T-cell (primary cell): ENCODE measurements at regions not wholly inside any gene's neighbourhood (a gene's known extent, or its start where the extent isn't known, plus 50 kb on each side); places are given as distances from the start of the nearest gene placed in this dataset.

Source experiments
- ATAC-seq, 4 experiments: fragments of 200-7000 bp in 3 of 4; fragments of 150-1000 bp in 1 of 4; cut with Tn5 transposase; replicated peaks in 1 of 4; 1 replicate in 3 of 4; 2 replicates in 1 of 4; pipeline ENCODE4 v1.10.0; 2021; ENCODE audit warnings: moderate library complexity in 3 of 4, mild to moderate bottlenecking in 2 of 4, moderate number of reproducible peaks in 1 of 4
- CTCF ChIA-PET, 2 donors: fragments of 300-600 bp; sonication (Branson Sonifier 250); formaldehyde crosslinking; loops; one replicate each; lab custom pipeline; 2022; ENCODE audit warnings: antibody characterized with exemption in 2 of 2; lab: Charles Lee
- POLR2A ChIA-PET, 2 donors: fragments of 300-600 bp; sonication (Branson Sonifier 250); formaldehyde crosslinking; loops; one replicate each; lab custom pipeline; 2022; ENCODE audit warnings: antibody characterized with exemption in 2 of 2; lab: Charles Lee
- DNase-seq, 35 experiments: peaks; one replicate each; pipeline versions ENCODE4 v3.0.0 to v3.0.0-alpha.2; 2013 to 2023
- H3K27ac ChIP-seq: one replicate; pipeline ENCODE4 v1.5.1; 2013; ENCODE audit warnings: low read length
- H3K27me3 ChIP-seq, 2 experiments: replicated peaks in 1 of 2; 1 replicate in 1 of 2; 2 replicates in 1 of 2; pipeline versions ENCODE4 v1.6.1 to v1.7.0; 2013; ENCODE audit warnings: low read length in 1 of 2, mixed read lengths in 1 of 2; ENCODE audit not compliant: control insufficient read depth in 2 of 2, insufficient read depth in 2 of 2; ENCODE audit errors: extremely low read depth in 1 of 2
- H3K36me3 ChIP-seq, 2 donors: 1 replicate in 1 of 2; 2 replicates in 1 of 2; pipeline versions ENCODE4 v1.6.1 to v1.7.0; 2013; ENCODE audit warnings: low read length in 1 of 2; ENCODE audit not compliant: control insufficient read depth in 2 of 2, insufficient read depth in 1 of 2; ENCODE audit errors: extremely low read depth in 1 of 2
- H3K4me1 ChIP-seq, 2 experiments: 1 replicate in 1 of 2; 2 replicates in 1 of 2; pipeline versions ENCODE4 v1.6.1 to v1.7.0; 2013; ENCODE audit warnings: low read length in 2 of 2, mixed read lengths in 1 of 2; ENCODE audit not compliant: insufficient read depth in 2 of 2, control insufficient read depth in 1 of 2; ENCODE audit errors: extremely low read depth in 1 of 2
- H3K4me3 ChIP-seq, 2 donors: 1 replicate in 1 of 2; 2 replicates in 1 of 2; pipeline versions ENCODE4 v1.5.1 to v1.7.0; 2013; ENCODE audit warnings: mild to moderate bottlenecking in 2 of 2, low read length in 1 of 2, moderate library complexity in 1 of 2; ENCODE audit not compliant: control insufficient read depth in 1 of 2; ENCODE audit errors: extremely low read depth in 1 of 2
- H3K9me3 ChIP-seq: 2 replicates; pipeline ENCODE4 v1.7.0; 2013
- H3K27ac Mint-ChIP-seq, 2 donors: one replicate each; pipeline ENCODE4 v1.8.0; 2020 to 2021; ENCODE audit warnings: mild to moderate bottlenecking in 2 of 2, mixed read lengths in 2 of 2
- H3K27me3 Mint-ChIP-seq, 2 donors: one replicate each; pipeline ENCODE4 v1.8.0; 2021 to 2022; ENCODE audit warnings: mixed read lengths in 2 of 2
- H3K36me3 Mint-ChIP-seq: one replicate; pipeline ENCODE4 v1.8.0; 2021; ENCODE audit warnings: mixed read lengths
- H3K4me1 Mint-ChIP-seq, 3 donors: one replicate each; pipeline ENCODE4 v1.8.0; 2020 to 2022; ENCODE audit warnings: mixed read lengths in 3 of 3, mild to moderate bottlenecking in 1 of 3
- H3K4me3 Mint-ChIP-seq, 3 donors: one replicate each; pipeline ENCODE4 v1.8.0; 2020 to 2022; ENCODE audit warnings: mild to moderate bottlenecking in 3 of 3, mixed read lengths in 3 of 3, moderate library complexity in 3 of 3
- H3K9me3 Mint-ChIP-seq, 3 donors: one replicate each; pipeline ENCODE4 v1.8.0; 2020 to 2022; ENCODE audit warnings: mixed read lengths in 3 of 3
- WGBS: methylation state at CpG from one replicate; pipeline ENCODE4 v1.1.5; 2013; ENCODE audit warnings: missing lambda C conversion rate; ENCODE audit not compliant: insufficient coverage; 5-methylcytosine and 5-hydroxymethylcytosine counted together

- H3K4me1 ChIP-seq = no peaks in the 10 kb centered on the region
- no peaks in the 10 kb centered on the region for H3K9me3 ChIP-seq
- Mint-ChIP-seq H3K9me3 (no peaks in the 10 kb centered on the region), H3K27ac (no peak overlapping the region), H3K27me3 (no peaks in the 10 kb centered on the region), H3K36me3 (no peaks in the 10 kb centered on the region), H3K4me1 (no peaks in the 10 kb centered on the region), H3K4me3 (no peak overlapping the region)
- no peaks in the 10 kb centered on the region for H3K36me3 ChIP-seq
- no CpG with 5 or more reads among the region's 2 CpGs for WGBS
- ChIA-PET POLR2A (no interaction called here), CTCF (no interaction called here)
- no peak for DNase-seq
- H3K4me3 ChIP-seq = no peak overlapping the region
- no peak overlapping the region for H3K27ac ChIP-seq
- no peak for ATAC-seq
- no peaks in the 10 kb centered on the region for H3K27me3 ChIP-seq
Observed at GRCh38 chr5:89440670-89441069, 557.7 kb upstream of the MEF2C start.

DNA sequence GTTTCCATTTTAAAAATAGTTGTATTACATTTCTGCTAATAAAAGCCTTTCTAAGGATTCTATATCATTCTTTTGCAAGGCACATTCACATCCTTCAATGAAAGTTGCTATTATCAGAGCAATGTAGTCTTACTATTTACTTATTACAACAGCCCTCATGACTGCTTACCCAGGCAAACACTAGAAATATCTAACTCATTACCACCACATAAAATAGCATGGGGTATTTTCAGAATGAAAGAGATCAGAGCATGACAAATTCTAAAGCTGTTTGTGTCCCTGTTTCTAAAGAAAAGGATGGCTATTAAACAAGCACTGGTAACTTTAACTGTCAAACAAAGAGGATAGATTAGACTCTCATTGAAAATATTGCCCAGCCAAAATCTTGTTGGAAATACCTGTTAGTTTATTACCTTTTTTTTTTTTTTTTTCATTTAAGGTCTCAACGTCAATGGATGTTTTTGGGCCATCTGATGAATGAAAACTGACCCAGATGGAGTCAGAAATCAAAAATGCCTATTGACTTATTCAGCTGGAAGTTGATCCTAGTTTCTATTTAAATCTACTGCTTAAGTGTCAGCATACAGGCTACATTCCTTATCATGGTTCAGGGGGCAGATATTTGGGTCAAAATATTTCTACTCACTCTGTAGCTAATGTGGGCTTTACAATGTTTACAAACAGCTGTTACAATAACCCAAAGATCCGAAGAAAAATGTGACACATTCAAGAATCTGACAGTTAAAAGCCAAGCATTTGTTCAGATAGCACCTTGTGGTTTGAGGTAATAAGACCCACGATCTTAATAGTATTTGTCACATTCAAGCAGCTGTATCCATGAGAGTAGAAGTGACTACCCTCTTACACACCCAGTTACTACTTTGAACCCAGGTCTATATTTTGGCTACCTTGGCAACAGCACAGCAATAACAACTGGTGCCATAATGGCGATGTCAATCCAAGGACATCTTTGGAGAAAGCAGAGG is 554.8 kb upstream of the MEF2C start:
- no peaks in the 10 kb centered on the region for H3K36me3 Mint-ChIP-seq
- H3K4me1 ChIP-seq = no peaks in the 10 kb centered on the region
- no peaks in the 10 kb centered on the region for H3K27me3 ChIP-seq
- H3K36me3 ChIP-seq = no peaks in the 10 kb centered on the region
- no peak overlapping the region for H3K27ac ChIP-seq
- H3K4me3 Mint-ChIP-seq = no peak overlapping the region
- ChIA-PET POLR2A (no interaction called here), CTCF (no interaction called here)
- no peak for DNase-seq
- no peaks in the 10 kb centered on the region for H3K9me3 ChIP-seq
- H3K4me3 ChIP-seq = no peak overlapping the region
- ATAC-seq = no peak
- H3K9me3 Mint-ChIP-seq = no peaks in the 10 kb centered on the region
- no peaks in the 10 kb centered on the region for H3K27me3 Mint-ChIP-seq
- H3K27ac Mint-ChIP-seq = no peak overlapping the region
- 67% methylated on average over 2 of the region's 4 CpGs for WGBS
- no peaks in the 10 kb centered on the region for H3K4me1 Mint-ChIP-seq

- no peak for ATAC-seq
- no peak overlapping the region for H3K27ac ChIP-seq
- ChIA-PET POLR2A (no interaction called here), CTCF (no interaction called here)
- H3K27me3 Mint-ChIP-seq = no peaks in the 10 kb centered on the region
- no peak overlapping the region for H3K4me3 ChIP-seq
- no peak for DNase-seq
- H3K9me3 ChIP-seq = no peaks in the 10 kb centered on the region
- H3K27ac Mint-ChIP-seq = peak overlapping the region in 1 of 2 donors; percentile 43
- H3K9me3 Mint-ChIP-seq = no peaks in the 10 kb centered on the region
- no peaks in the 10 kb centered on the region for H3K4me1 Mint-ChIP-seq
- no peaks in the 10 kb centered on the region for H3K36me3 Mint-ChIP-seq
- H3K27me3 ChIP-seq = no peaks in the 10 kb centered on the region
- WGBS = no CpG with 5 or more reads among the region's 3 CpGs
- H3K4me3 Mint-ChIP-seq = no peak overlapping the region
- H3K4me1 ChIP-seq = no peaks in the 10 kb centered on the region
- no peaks in the 10 kb centered on the region for H3K36me3 ChIP-seq
Observed at GRCh38 chr5:89436464-89436863, 553.5 kb upstream of the MEF2C start.

DNA sequence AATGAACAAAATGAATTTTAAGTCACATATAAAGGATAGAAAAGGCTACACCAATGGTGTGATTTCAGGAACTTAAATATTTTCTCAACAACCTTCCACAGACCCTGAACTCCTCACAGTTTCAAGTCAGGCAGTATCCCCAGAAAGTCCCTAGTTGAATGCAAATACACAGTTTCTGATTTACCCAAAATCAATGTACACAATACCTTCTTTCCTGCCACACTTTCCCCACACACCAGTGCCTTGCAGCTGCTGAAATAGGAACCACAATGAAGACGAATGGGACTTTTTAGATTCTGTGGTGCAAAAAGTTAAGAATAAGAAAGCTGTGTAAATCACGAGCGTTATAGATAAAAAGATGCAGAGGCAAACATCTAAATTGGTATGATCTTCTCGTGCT is 552.4 kb upstream of the MEF2C start:
- Mint-ChIP-seq H3K27ac (no peak overlapping the region), H3K36me3 (no peaks in the 10 kb centered on the region), H3K4me3 (no peak overlapping the region), H3K9me3 (no peaks in the 10 kb centered on the region), H3K27me3 (no peaks in the 10 kb centered on the region), H3K4me1 (no peaks in the 10 kb centered on the region)
- no peaks in the 10 kb centered on the region for H3K36me3 ChIP-seq
- POLR2A ChIA-PET = no interaction called here
- H3K4me3 ChIP-seq = no peak overlapping the region
- DNase-seq (no peak), ATAC-seq (no peak)
- H3K27ac ChIP-seq = no peak overlapping the region
- H3K4me1 ChIP-seq = no peaks in the 10 kb centered on the region
- no CpG with 5 or more reads among the region's 4 CpGs for WGBS
- H3K9me3 ChIP-seq = no peaks in the 10 kb centered on the region
- CTCF ChIA-PET = interaction anchor here in 1 of 2 donors (0.6 kb wide), 1 partner anchor 14 kb away, joined by 3 read pairs; no protein-coding TSS in a partner anchor
- no peaks in the 10 kb centered on the region for H3K27me3 ChIP-seq

DNA sequence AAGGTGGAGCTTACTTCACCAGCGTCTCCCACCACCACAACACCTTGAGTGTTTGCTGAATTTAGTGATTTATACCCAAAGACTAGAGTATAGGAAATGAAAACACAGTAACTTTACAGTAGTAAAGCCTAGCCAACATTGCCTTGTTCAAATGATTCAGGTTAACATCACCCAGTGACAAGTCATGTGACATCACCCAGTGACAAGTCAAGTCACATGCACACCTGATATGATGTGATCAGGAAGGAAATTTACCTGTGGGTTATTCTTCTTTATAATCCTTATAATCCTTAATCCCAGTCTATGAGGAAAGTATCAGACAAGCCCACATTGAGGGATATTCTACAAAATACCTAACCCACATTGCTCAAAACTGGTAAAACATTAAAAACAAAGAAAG is 545.6 kb upstream of the MEF2C start:
- H3K27me3 ChIP-seq = no peaks in the 10 kb centered on the region
- Mint-ChIP-seq H3K27ac (no peak overlapping the region), H3K4me3 (no peak overlapping the region), H3K4me1 (no peaks in the 10 kb centered on the region), H3K9me3 (peaks cover 0 to 3% (median 0%) of the 10 kb centered on the region in 3 donors), H3K27me3 (peaks cover 0 to 3% of the 10 kb centered on the region in 2 donors), H3K36me3 (no peaks in the 10 kb centered on the region)
- WGBS = no CpG with 5 or more reads among the region's 1 CpG
- no peak overlapping the region for H3K4me3 ChIP-seq
- ATAC-seq = no peak
- no peaks in the 10 kb centered on the region for H3K9me3 ChIP-seq
- ChIA-PET CTCF (no interaction called here), POLR2A (no interaction called here)
- no peak for DNase-seq
- H3K4me1 ChIP-seq = peaks cover 0 to 13% of the 10 kb centered on the region in 2 experiments
- H3K27ac ChIP-seq = no peak overlapping the region
- no peaks in the 10 kb centered on the region for H3K36me3 ChIP-seq

GRCh38 chr5:89425062-89425461 is 542.1 kb upstream of the MEF2C start:
- Mint-ChIP-seq H3K9me3 (peaks cover 0 to 7% (median 0%) of the 10 kb centered on the region in 3 donors), H3K27me3 (peaks cover 0 to 3% of the 10 kb centered on the region in 2 donors), H3K4me1 (no peaks in the 10 kb centered on the region), H3K4me3 (no peak overlapping the region), H3K27ac (no peak overlapping the region), H3K36me3 (no peaks in the 10 kb centered on the region)
- WGBS = 19% methylated on average over 3 of the region's 3 CpGs
- DNase-seq (no peak), ATAC-seq (no peak)
- CTCF ChIA-PET = no interaction called here
- Histone ChIP-seq H3K36me3 (no peaks in the 10 kb centered on the region), H3K4me3 (no peak overlapping the region), H3K4me1 (peaks cover 0 to 13% of the 10 kb centered on the region in 2 experiments), H3K27me3 (no peaks in the 10 kb centered on the region), H3K9me3 (no peaks in the 10 kb centered on the region), H3K27ac (no peak overlapping the region)
- POLR2A ChIA-PET = no interaction called here
